Skin of body (tissue), 1 donor: ENCODE measurements at regions not wholly inside any gene's neighbourhood (a gene's known extent, or its start where the extent isn't known, plus 50 kb on each side); places are given as distances from the start of the nearest gene placed in this dataset.
A peak's percentile ranks its signal among the peaks of the same experiment; 100 is the strongest.
"Not testable (repeated sequence)": the region's sequence is repeated elsewhere in the genome, so short reads cannot be mapped to it uniquely, and the experiment has no call there.

Source experiments
- DNase-seq: peaks from one replicate; lab custom pipeline; 2025; lab: John Stamatoyannopoulos, UW

GRCh38 chr14:83535444-83535843, 1994.5 kb upstream of the FLRT2 start:
- no peak for DNase-seq

GRCh38 chr14:83541147-83541546, 1988.8 kb upstream of the FLRT2 start:
- no peak for DNase-seq

GRCh38 chr14:83548061-83548839, 1981.7 kb upstream of the FLRT2 start:
- DNase-seq, result no peak

- DNase-seq, result no peak
Measured at GRCh38 chr14:83556065-83556464, 1973.9 kb upstream of the FLRT2 start.

- no peak for DNase-seq
Measured at GRCh38 chr14:83556746-83557453, 1973.0 kb upstream of the FLRT2 start.

GRCh38 chr14:83558946-83559345, 1971.0 kb upstream of the FLRT2 start:
- DNase-seq, result no peak

GRCh38 chr14:83559721-83560120, 1970.2 kb upstream of the FLRT2 start:
- no peak for DNase-seq

- no peak for DNase-seq
Measured at GRCh38 chr14:83561261-83561660, 1968.7 kb upstream of the FLRT2 start.

GRCh38 chr14:83566567-83566966, 1963.4 kb upstream of the FLRT2 start:
- DNase-seq, result no peak

GRCh38 chr14:83568141-83568540, 1961.8 kb upstream of the FLRT2 start:
- DNase-seq, result no peak

GRCh38 chr14:83575301-83575700, 1954.6 kb upstream of the FLRT2 start:
- DNase-seq, result no peak

GRCh38 chr14:83583201-83583600, 1946.7 kb upstream of the FLRT2 start:
- no peak for DNase-seq

GRCh38 chr14:83594874-83595273, 1935.1 kb upstream of the FLRT2 start:
- DNase-seq, result no peak

- DNase-seq, result no peak
Measured at GRCh38 chr14:83607682-83608081, 1922.3 kb upstream of the FLRT2 start.

- peak; percentile 10 for DNase-seq
Measured at GRCh38 chr14:83611491-83611890, 1918.5 kb upstream of the FLRT2 start.

- DNase-seq, result no peak
Measured at GRCh38 chr14:83611906-83612390, 1918.0 kb upstream of the FLRT2 start.

- DNase-seq, result no peak
Measured at GRCh38 chr14:83614956-83615355, 1915.0 kb upstream of the FLRT2 start.

GRCh38 chr14:83624541-83624940, 1905.4 kb upstream of the FLRT2 start:
- DNase-seq, result no peak

- DNase-seq, result no peak
Measured at GRCh38 chr14:83632375-83632774, 1897.6 kb upstream of the FLRT2 start.

GRCh38 chr14:83638748-83639504, 1891.0 kb upstream of the FLRT2 start:
- no peak for DNase-seq

GRCh38 chr14:83639505-83639875, 1890.5 kb upstream of the FLRT2 start:
- DNase-seq, result not testable (repeated sequence)

- DNase-seq, result no peak
Measured at GRCh38 chr14:83646228-83646627, 1883.7 kb upstream of the FLRT2 start.
